ENCODE measurements at regions not wholly inside any gene's neighbourhood (a gene's known extent, or its start where the extent isn't known, plus 50 kb on each side); places are given as distances from the start of the nearest gene placed in this dataset.

DNA sequence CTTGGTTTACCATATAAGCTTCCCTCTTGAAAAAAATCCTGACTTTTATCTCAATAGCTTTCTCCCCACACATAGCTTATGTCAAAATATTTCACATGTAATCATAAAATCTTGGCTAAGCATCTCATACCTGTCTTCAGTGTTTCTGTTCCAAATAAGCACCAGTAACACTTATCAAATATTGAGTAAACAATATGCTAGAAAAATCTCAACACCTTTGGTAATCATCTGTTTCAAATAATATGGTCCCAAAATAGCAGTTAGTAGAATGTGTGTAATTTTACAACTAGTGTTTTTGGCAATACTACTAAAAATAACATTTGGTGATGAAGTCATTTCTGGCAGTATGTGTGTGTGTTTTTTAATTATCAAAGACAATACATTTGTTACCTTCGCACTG is 2138.2 kb downstream of the PCDH7 start:
- no peak for FAIRE-seq
- no peaks in the 10 kb centered on the region; a peak in 1 of 4 replicates for H3K9me3 ChIP-seq (ENCODE audit: insufficient read depth in 2 of 2, low read depth in 1 of 2, low read length in 1 of 2)
- no peaks in the 10 kb centered on the region for H3K79me2 ChIP-seq (ENCODE audit: control insufficient read depth in 1 of 2, insufficient read depth in 2 of 2, low read length in 2 of 2)
- H2BK5ac ChIP-seq (ENCODE audit: low read depth, low read length), result no peak overlapping the region
- H2BK20ac ChIP-seq (ENCODE audit: low read length), result no peak overlapping the region
- H2BK15ac ChIP-seq (ENCODE audit: low read length), result no peak overlapping the region
- H3K14ac ChIP-seq (ENCODE audit: insufficient read length), result no peak overlapping the region
- H3K23me2 ChIP-seq (ENCODE audit: low read depth, low read length), result no peaks in the 10 kb centered on the region
- H3K36me3 ChIP-seq (ENCODE audit: control insufficient read depth in 2 of 4, insufficient read depth in 4 of 4, low read length in 3 of 4), result no peaks in the 10 kb centered on the region
- no peak overlapping the region for H4K91ac ChIP-seq (replicated peaks; ENCODE audit: insufficient read length, low read length)
- no peaks in the 10 kb centered on the region for H4K20me1 ChIP-seq (replicated peaks in 1 of 2; ENCODE audit: control insufficient read depth in 1 of 2, insufficient read depth in 2 of 2, low read length in 2 of 2)
- H2AFZ ChIP-seq (ENCODE audit: low read length), result no peak overlapping the region
- no peak overlapping the region for H4K8ac ChIP-seq (ENCODE audit: extremely low read depth, insufficient read depth, low read length)
- H3K18ac ChIP-seq (ENCODE audit: extremely low read depth, low read length), result no peak overlapping the region
- no peak overlapping the region for H2BK120ac ChIP-seq (replicated peaks; ENCODE audit: low read depth, low read length)
- H3K4me3 ChIP-seq (ENCODE audit: extremely low read depth in 1 of 4, insufficient read depth in 2 of 4, low read depth in 3 of 4, low read length in 4 of 4), result no peak overlapping the region
- no peak overlapping the region for H4K5ac ChIP-seq (ENCODE audit: insufficient read length, low read depth, low read length)
- H3K56ac ChIP-seq (replicated peaks; ENCODE audit: insufficient read length, low read depth, low read length), result no peak overlapping the region
- ChIA-PET CTCF (ENCODE audit: partially characterized antibody) (interaction anchor here (1.3 kb wide), 1 partner anchor 11 kb away, joined by 3 read pairs; no protein-coding TSS in a partner anchor), POLR2A (ENCODE audit: partially characterized antibody) (no interaction called here)
- H3K79me1 ChIP-seq (ENCODE audit: low read depth, low read length), result no peaks in the 10 kb centered on the region
- H2BK12ac ChIP-seq (ENCODE audit: low read depth, low read length), result no peak overlapping the region
- DNase-seq (ENCODE audit: low read depth in 1 of 2, low spot score in 2 of 2), result no peak
- 81% methylated on average over 1 of the region's 1 CpG; no CpG with 5 or more reads in 1 of the 2 experiments for WGBS, 2 experiments (ENCODE audit: extremely low coverage in 1 of 2, insufficient coverage in 1 of 2, insufficient read length in 1 of 2, insufficient replicate concordance in 2 of 2, low coverage in 1 of 2, low lambda C conversion rate in 2 of 2, missing lambda C conversion rate in 1 of 2)
- no peak overlapping the region for H3K4ac ChIP-seq (replicated peaks; ENCODE audit: insufficient read length, low read depth, low read length)
- no peak overlapping the region for H3K4me2 ChIP-seq (ENCODE audit: insufficient read depth in 1 of 2, low read depth in 2 of 2, low read length in 2 of 2)
- TF ChIP-seq SP2 (IDR thresholded peaks at IDR 0.05; ENCODE audit: low read length), result no peak
- TF ChIP-seq CHD2 (IDR thresholded peaks at IDR 0.05; ENCODE audit: low read length), result no peak
- no peak for TF ChIP-seq EZH2 (IDR thresholded peaks at IDR 0.05; ENCODE audit: low read depth, low read length, severe bottlenecking)
- no peak for TF ChIP-seq GABPA (IDR thresholded peaks at IDR 0.05; ENCODE audit: borderline replicate concordance, insufficient read depth, low read length)
- no peaks in the 10 kb centered on the region for H3K27me3 ChIP-seq (replicated peaks in 1 of 4; ENCODE audit: control insufficient read depth in 3 of 4, extremely low read depth in 1 of 4, insufficient read depth in 3 of 4, low read length in 3 of 4)
- no peak overlapping the region for H3K27ac ChIP-seq (ENCODE audit: low read depth, low read length)
- H3K4me1 ChIP-seq (replicated peaks in 1 of 4; ENCODE audit: control insufficient read depth in 3 of 4, insufficient read depth in 4 of 4, low read length in 3 of 4), result no peaks in the 10 kb centered on the region
- no peak overlapping the region for H3K9ac ChIP-seq (replicated peaks in 1 of 4; ENCODE audit: extremely low read depth in 1 of 4, low read depth in 3 of 4, low read length in 3 of 4)
- H2AK5ac ChIP-seq (ENCODE audit: low read depth, low read length), result no peak overlapping the region
- H3K23ac ChIP-seq (ENCODE audit: insufficient read length), result no peak overlapping the region
